HepG2 (cell line): ENCODE measurements at regions not wholly inside any gene's neighbourhood (a gene's known extent, or its start where the extent isn't known, plus 50 kb on each side); places are given as distances from the start of the nearest gene placed in this dataset.

Experiments
- CC2D1A ChIP-seq: sonication (generic); formaldehyde crosslinking; IDR thresholded peaks from 2 replicates; pipeline ENCODE4 v1.8.1; 2023; ENCODE audit warnings: mild to moderate bottlenecking, missing genetic modification reagents
- CTCF ChIP-seq: sonication (generic); formaldehyde crosslinking; IDR thresholded peaks from 2 replicates; pipeline ENCODE4 v1.5.0; 2020; ENCODE audit warnings: mild to moderate bottlenecking, missing genetic modification reagents, moderate library complexity
- ESRRA ChIP-seq: sonication (generic); formaldehyde crosslinking; IDR thresholded peaks from 2 replicates; pipeline ENCODE4 v1.5.1; 2020; ENCODE audit warnings: mild to moderate bottlenecking, low read depth, missing genetic modification reagents
- ETV5 ChIP-seq: IDR thresholded peaks from 2 replicates; pipeline ENCODE4 v1.6.1; 2018; ENCODE audit warnings: missing biosample characterization, missing genetic modification reagents, inconsistent platforms, borderline replicate concordance
- HOXA9 ChIP-seq: sonication (generic); formaldehyde crosslinking; IDR thresholded peaks from 2 replicates; pipeline ENCODE4 v1.8.1; 2022; ENCODE audit warnings: missing genetic modification reagents, mild to moderate bottlenecking, moderate library complexity, borderline replicate concordance
- NBN ChIP-seq: fragments of 450-650 bp; conservative IDR thresholded peaks from 2 replicates; pipeline ENCODE4 v1.6.1; 2017
- NR3C1 ChIP-seq: sonication (generic); formaldehyde crosslinking; IDR thresholded peaks from 2 replicates; pipeline ENCODE4 v1.4.0; 2020; ENCODE audit warnings: missing genetic modification reagents
- REST ChIP-seq, 2 experiments: IDR thresholded peaks; 2 replicates each; pipeline ENCODE4 v1.6.1; 2011 to 2012; ENCODE audit warnings: low read length in 2 of 2, borderline replicate concordance in 1 of 2, low read depth in 1 of 2, mild to moderate bottlenecking in 1 of 2, moderate library complexity in 1 of 2
- ZNF232 ChIP-seq: sonication (generic); formaldehyde crosslinking; IDR thresholded peaks from 2 replicates; pipeline ENCODE4 v1.4.0; 2020; ENCODE audit warnings: missing genetic modification reagents, borderline replicate concordance
- ZNF883 ChIP-seq: sonication (generic); formaldehyde crosslinking; IDR thresholded peaks from 2 replicates; pipeline ENCODE4 v1.5.1; 2020; ENCODE audit warnings: mild to moderate bottlenecking, missing genetic modification reagents; ENCODE audit errors: not compliant biosample characterization

GRCh38 chr6:26246553-26246952 is 118.4 kb upstream of the BTN3A2 start:
- TF ChIP-seq CTCF (CRISPR knock-in tag), result no peak
- no peak for TF ChIP-seq NBN
- no peak for TF ChIP-seq NR3C1
- TF ChIP-seq HOXA9, result no peak
- TF ChIP-seq REST (IDR thresholded peaks at IDR 0.05; ENCODE audit: borderline replicate concordance in 1 of 2, low read depth in 1 of 2, low read length in 2 of 2), result no peak
- TF ChIP-seq ZNF232, result no peak
- no peak for TF ChIP-seq CC2D1A (CRISPR knock-in tag)
- no peak for TF ChIP-seq ESRRA (CRISPR knock-in tag)
- TF ChIP-seq ZNF883 (CRISPR knock-in tag), result no peak
- TF ChIP-seq ETV5, result no peak
